ENCODE measurements at regions not wholly inside any gene's neighbourhood (a gene's known extent, or its start where the extent isn't known, plus 50 kb on each side); places are given as distances from the start of the nearest gene placed in this dataset.
A peak's percentile ranks its signal among the peaks of the same experiment; 100 is the strongest.

- no peak overlapping the region for H3K27ac ChIP-seq (ENCODE audit: low read depth)
- no peaks in the 10 kb centered on the region for H3K27me3 Mint-ChIP-seq (ENCODE audit: insufficient read depth, low read depth, poor library complexity)
- peak overlapping the region; percentile 43; the same call in 1 of the 2 replicates for H3K27ac Mint-ChIP-seq
Observed at GRCh38 chr18:41146301-41146700, 808.7 kb upstream of the PIK3C3 start.

More at GRCh38 chr18:41146301-41146700, 808.7 kb upstream of the PIK3C3 start:
- Histone ChIP-seq H3F3A (replicated peaks; ENCODE audit: low read depth) (no peaks in the 10 kb centered on the region), H2AFZ (peak overlapping the region; percentile 95), H3K36me3 (ENCODE audit: insufficient read depth) (no peaks in the 10 kb centered on the region), H3K4me2 (no peak overlapping the region), H3K79me2 (replicated peaks; ENCODE audit: insufficient read depth) (no peaks in the 10 kb centered on the region), H3K27me3 (ENCODE audit: insufficient read depth) (no peaks in the 10 kb centered on the region), H3K4me1 (ENCODE audit: insufficient read depth) (peaks cover 9% of the 10 kb centered on the region; the same call in 1 of the 2 replicates), H4K20me1 (replicated peaks; ENCODE audit: insufficient read depth) (no peaks in the 10 kb centered on the region), H3K4me3 (no peak overlapping the region), H3K9me2 (ENCODE audit: insufficient read depth) (no peaks in the 10 kb centered on the region)
- H3K4me1 Mint-ChIP-seq, result peaks cover 10% of the 10 kb centered on the region; the same call in 2 of the 3 replicates
- H3K4me3 Mint-ChIP-seq, result no peak overlapping the region
- H3K36me3 Mint-ChIP-seq (ENCODE audit: low read depth), result no peaks in the 10 kb centered on the region
- no peak for TF ChIP-seq EZH2 (IDR thresholded peaks at IDR 0.05; ENCODE audit: low read depth, unreplicated experiment)
- TF ChIP-seq, protein P1, sequence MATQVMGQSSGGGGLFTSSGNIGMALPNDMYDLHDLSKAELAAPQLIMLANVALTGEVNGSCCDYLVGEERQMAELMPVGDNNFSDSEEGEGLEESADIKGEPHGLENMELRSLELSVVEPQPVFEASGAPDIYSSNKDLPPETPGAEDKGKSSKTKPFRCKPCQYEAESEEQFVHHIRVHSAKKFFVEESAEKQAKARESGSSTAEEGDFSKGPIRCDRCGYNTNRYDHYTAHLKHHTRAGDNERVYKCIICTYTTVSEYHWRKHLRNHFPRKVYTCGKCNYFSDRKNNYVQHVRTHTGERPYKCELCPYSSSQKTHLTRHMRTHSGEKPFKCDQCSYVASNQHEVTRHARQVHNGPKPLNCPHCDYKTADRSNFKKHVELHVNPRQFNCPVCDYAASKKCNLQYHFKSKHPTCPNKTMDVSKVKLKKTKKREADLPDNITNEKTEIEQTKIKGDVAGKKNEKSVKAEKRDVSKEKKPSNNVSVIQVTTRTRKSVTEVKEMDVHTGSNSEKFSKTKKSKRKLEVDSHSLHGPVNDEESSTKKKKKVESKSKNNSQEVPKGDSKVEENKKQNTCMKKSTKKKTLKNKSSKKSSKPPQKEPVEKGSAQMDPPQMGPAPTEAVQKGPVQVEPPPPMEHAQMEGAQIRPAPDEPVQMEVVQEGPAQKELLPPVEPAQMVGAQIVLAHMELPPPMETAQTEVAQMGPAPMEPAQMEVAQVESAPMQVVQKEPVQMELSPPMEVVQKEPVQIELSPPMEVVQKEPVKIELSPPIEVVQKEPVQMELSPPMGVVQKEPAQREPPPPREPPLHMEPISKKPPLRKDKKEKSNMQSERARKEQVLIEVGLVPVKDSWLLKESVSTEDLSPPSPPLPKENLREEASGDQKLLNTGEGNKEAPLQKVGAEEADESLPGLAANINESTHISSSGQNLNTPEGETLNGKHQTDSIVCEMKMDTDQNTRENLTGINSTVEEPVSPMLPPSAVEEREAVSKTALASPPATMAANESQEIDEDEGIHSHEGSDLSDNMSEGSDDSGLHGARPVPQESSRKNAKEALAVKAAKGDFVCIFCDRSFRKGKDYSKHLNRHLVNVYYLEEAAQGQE (IDR thresholded peaks at IDR 0.05; ENCODE audit: unreplicated experiment), result no peak
- TF ChIP-seq POLR2AphosphoS5 (IDR thresholded peaks at IDR 0.05; ENCODE audit: low read depth), result no peak
- TF ChIP-seq, protein P2, sequence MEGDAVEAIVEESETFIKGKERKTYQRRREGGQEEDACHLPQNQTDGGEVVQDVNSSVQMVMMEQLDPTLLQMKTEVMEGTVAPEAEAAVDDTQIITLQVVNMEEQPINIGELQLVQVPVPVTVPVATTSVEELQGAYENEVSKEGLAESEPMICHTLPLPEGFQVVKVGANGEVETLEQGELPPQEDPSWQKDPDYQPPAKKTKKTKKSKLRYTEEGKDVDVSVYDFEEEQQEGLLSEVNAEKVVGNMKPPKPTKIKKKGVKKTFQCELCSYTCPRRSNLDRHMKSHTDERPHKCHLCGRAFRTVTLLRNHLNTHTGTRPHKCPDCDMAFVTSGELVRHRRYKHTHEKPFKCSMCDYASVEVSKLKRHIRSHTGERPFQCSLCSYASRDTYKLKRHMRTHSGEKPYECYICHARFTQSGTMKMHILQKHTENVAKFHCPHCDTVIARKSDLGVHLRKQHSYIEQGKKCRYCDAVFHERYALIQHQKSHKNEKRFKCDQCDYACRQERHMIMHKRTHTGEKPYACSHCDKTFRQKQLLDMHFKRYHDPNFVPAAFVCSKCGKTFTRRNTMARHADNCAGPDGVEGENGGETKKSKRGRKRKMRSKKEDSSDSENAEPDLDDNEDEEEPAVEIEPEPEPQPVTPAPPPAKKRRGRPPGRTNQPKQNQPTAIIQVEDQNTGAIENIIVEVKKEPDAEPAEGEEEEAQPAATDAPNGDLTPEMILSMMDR (conservative IDR thresholded peaks at IDR 0.05; ENCODE audit: low read depth in 2 of 2), result no peak
- no peak for TF ChIP-seq ZNF114 (CRISPR knock-in tag; IDR thresholded peaks at IDR 0.05)
- TF ChIP-seq JUNB (IDR thresholded peaks at IDR 0.05; ENCODE audit: unreplicated experiment), result no peak
- no peak for TF ChIP-seq NANOG (IDR thresholded peaks at IDR 0.05; ENCODE audit: borderline replicate concordance)
- no peak for TF ChIP-seq ZNF462 (CRISPR knock-in tag; IDR thresholded peaks at IDR 0.05)
- TF ChIP-seq ZNF331 (CRISPR knock-in tag; IDR thresholded peaks at IDR 0.05; ENCODE audit: low read depth), result no peak
- no peak for TF ChIP-seq EZH2phosphoT487 (IDR thresholded peaks at IDR 0.05; ENCODE audit: unreplicated experiment)
- TF ChIP-seq, protein P3, sequence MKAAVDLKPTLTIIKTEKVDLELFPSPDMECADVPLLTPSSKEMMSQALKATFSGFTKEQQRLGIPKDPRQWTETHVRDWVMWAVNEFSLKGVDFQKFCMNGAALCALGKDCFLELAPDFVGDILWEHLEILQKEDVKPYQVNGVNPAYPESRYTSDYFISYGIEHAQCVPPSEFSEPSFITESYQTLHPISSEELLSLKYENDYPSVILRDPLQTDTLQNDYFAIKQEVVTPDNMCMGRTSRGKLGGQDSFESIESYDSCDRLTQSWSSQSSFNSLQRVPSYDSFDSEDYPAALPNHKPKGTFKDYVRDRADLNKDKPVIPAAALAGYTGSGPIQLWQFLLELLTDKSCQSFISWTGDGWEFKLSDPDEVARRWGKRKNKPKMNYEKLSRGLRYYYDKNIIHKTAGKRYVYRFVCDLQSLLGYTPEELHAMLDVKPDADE (IDR thresholded peaks at IDR 0.05), result no peak
- TF ChIP-seq STAT1 (IDR thresholded peaks at IDR 0.05; ENCODE audit: unreplicated experiment), result no peak
- TF ChIP-seq CREB1 (CRISPR knock-in tag; IDR thresholded peaks at IDR 0.05; ENCODE audit: low read depth), result no peak
- no peaks in the 10 kb centered on the region for H3K9me3 Mint-ChIP-seq
- ATAC-seq (no peak), DNase-seq (ENCODE audit: low spot score) (peak; percentile 3)

Data from GM23338 (cell line).